ENCODE measurements at regions not wholly inside any gene's neighbourhood (a gene's known extent, or its start where the extent isn't known, plus 50 kb on each side); places are given as distances from the start of the nearest gene placed in this dataset.

DNA sequence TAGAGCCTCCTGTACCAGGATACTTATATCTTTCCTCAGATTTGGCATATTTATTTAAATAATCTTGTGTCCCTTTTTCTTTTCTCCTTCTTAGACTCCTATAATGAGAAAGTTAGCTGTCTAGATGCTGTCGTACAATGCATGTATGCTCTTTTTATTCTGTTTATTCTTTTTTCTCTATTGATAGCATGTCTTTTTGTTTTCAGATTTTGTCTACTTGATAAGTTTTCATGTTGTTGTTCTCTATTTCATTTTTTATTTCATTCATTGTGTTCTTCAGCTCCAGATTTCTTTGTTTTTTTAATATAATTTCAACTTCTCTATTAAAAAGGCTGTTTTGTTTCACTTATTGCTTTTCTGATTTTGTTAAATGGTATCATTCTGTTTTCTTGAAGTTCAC is 674.3 kb upstream of the POU3F3 start:
- Histone ChIP-seq H3K27ac (ENCODE audit: insufficient read depth in 1 of 2, low read depth in 1 of 2, low read length in 2 of 2, poor library complexity in 1 of 2, severe bottlenecking in 2 of 2) (no peak overlapping the region), H3K4me3 (ENCODE audit: control insufficient read depth in 1 of 7, extremely low read depth in 1 of 7, insufficient read depth in 4 of 7, low read depth in 2 of 7, low read length in 6 of 7) (no peak overlapping the region), H3K27me3 (replicated peaks in 2 of 5; ENCODE audit: control insufficient read depth in 4 of 5, insufficient read depth in 5 of 5, low read length in 4 of 5) (no peaks in the 10 kb centered on the region), H3K9me3 (ENCODE audit: control extremely low read depth in 1 of 5, control insufficient read depth in 4 of 5, insufficient read depth in 2 of 5, low read depth in 1 of 5, low read length in 4 of 5) (peaks cover 0 to 10% (median 5%) of the 10 kb centered on the region in 5 experiments), H3K36me3 (ENCODE audit: control insufficient read depth in 4 of 4, insufficient read depth in 4 of 4, low read length in 3 of 4) (no peaks in the 10 kb centered on the region), H3K4me1 (ENCODE audit: control extremely low read depth in 1 of 4, control insufficient read depth in 4 of 4, insufficient read depth in 4 of 4, low read length in 3 of 4) (no peaks in the 10 kb centered on the region)
- ChIA-PET CTCF (interaction anchor here (1.2 kb wide), 1 partner anchor 9 kb away, joined by 3 read pairs; no protein-coding TSS in a partner anchor), POLR2A (no interaction called here)
- DNase-seq, result no peak
- no CpG with 5 or more reads among the region's 1 CpG for WGBS (ENCODE audit: insufficient coverage)

DNA sequence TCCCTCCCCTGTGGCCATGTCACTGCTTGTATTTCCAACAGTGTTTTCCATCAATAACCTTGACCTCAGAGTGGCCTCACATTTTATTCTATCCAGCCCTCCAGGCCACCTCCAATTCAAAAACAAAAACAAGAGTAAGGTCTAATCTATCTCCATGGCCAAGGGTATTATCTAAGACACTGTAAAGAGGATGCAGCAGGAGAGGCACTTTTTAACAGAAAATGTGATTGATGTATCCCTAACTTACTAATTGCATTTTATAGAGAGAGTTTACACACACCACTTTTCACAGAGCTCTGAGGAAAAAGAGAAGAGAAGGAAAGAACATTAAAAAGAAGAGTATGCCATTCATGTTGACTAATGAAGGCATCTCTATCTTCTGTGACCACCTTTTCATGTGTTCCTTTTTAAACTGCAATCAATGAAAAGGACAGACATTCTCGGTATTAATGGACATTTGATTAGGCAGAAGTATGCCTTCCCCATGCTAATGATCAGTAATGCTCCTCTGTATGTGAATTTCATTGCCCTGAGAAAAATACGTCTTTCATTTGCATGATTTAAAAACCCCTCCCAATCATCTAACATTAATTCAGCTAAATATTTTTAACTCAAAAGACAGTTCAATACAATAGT is 653.3 kb upstream of the POU3F3 start:
- Histone ChIP-seq H3K9me3 (ENCODE audit: control extremely low read depth in 1 of 5, control insufficient read depth in 4 of 5, insufficient read depth in 2 of 5, low read depth in 1 of 5, low read length in 4 of 5) (no peaks in the 10 kb centered on the region), H3K36me3 (ENCODE audit: control insufficient read depth in 4 of 4, insufficient read depth in 4 of 4, low read length in 3 of 4) (no peaks in the 10 kb centered on the region), H3K4me3 (ENCODE audit: control insufficient read depth in 1 of 7, extremely low read depth in 1 of 7, insufficient read depth in 4 of 7, low read depth in 2 of 7, low read length in 6 of 7) (no peak overlapping the region), H3K4me1 (ENCODE audit: control extremely low read depth in 1 of 4, control insufficient read depth in 4 of 4, insufficient read depth in 4 of 4, low read length in 3 of 4) (no peaks in the 10 kb centered on the region), H3K27ac (ENCODE audit: insufficient read depth in 1 of 2, low read depth in 1 of 2, low read length in 2 of 2, poor library complexity in 1 of 2, severe bottlenecking in 2 of 2) (no peak overlapping the region), H3K27me3 (replicated peaks in 2 of 5; ENCODE audit: control insufficient read depth in 4 of 5, insufficient read depth in 5 of 5, low read length in 4 of 5) (no peaks in the 10 kb centered on the region)
- no peak for DNase-seq
- POLR2A ChIA-PET, result no interaction called here
- WGBS (ENCODE audit: insufficient coverage), result 92% methylated on average over 2 of the region's 2 CpGs
- CTCF ChIA-PET, result no interaction called here

- no peak overlapping the region for H3K27ac ChIP-seq (ENCODE audit: insufficient read depth in 1 of 2, low read depth in 1 of 2, low read length in 2 of 2, poor library complexity in 1 of 2, severe bottlenecking in 2 of 2)
- no peak overlapping the region for H3K4me3 ChIP-seq (ENCODE audit: control insufficient read depth in 1 of 7, extremely low read depth in 1 of 7, insufficient read depth in 4 of 7, low read depth in 2 of 7, low read length in 6 of 7)
- POLR2A ChIA-PET, result no interaction called here
- 80% methylated on average over 3 of the region's 8 CpGs for WGBS (ENCODE audit: insufficient coverage)
- H3K4me1 ChIP-seq (ENCODE audit: control extremely low read depth in 1 of 4, control insufficient read depth in 4 of 4, insufficient read depth in 4 of 4, low read length in 3 of 4), result no peaks in the 10 kb centered on the region
- no peaks in the 10 kb centered on the region for H3K27me3 ChIP-seq (replicated peaks in 2 of 5; ENCODE audit: control insufficient read depth in 4 of 5, insufficient read depth in 5 of 5, low read length in 4 of 5)
- no peaks in the 10 kb centered on the region for H3K9me3 ChIP-seq (ENCODE audit: control extremely low read depth in 1 of 5, control insufficient read depth in 4 of 5, insufficient read depth in 2 of 5, low read depth in 1 of 5, low read length in 4 of 5)
- DNase-seq, result no peak
- H3K36me3 ChIP-seq (ENCODE audit: control insufficient read depth in 4 of 4, insufficient read depth in 4 of 4, low read length in 3 of 4), result no peaks in the 10 kb centered on the region
- CTCF ChIA-PET, result no interaction called here
These were observed 640.2 kb upstream of the POU3F3 start for GRCh38 chr2:104213758-104214157.

GRCh38 chr2:104215269-104216161 is 638.4 kb upstream of the POU3F3 start:
- ChIA-PET CTCF (interaction anchor here (1.4 kb wide), 1 partner anchor 13 kb away, joined by 3 read pairs; no protein-coding TSS in a partner anchor), POLR2A (no interaction called here)
- Histone ChIP-seq H3K9me3 (ENCODE audit: control extremely low read depth in 1 of 5, control insufficient read depth in 4 of 5, insufficient read depth in 2 of 5, low read depth in 1 of 5, low read length in 4 of 5) (no peaks in the 10 kb centered on the region), H3K27me3 (replicated peaks in 2 of 5; ENCODE audit: control insufficient read depth in 4 of 5, insufficient read depth in 5 of 5, low read length in 4 of 5) (no peaks in the 10 kb centered on the region), H3K36me3 (ENCODE audit: control insufficient read depth in 4 of 4, insufficient read depth in 4 of 4, low read length in 3 of 4) (no peaks in the 10 kb centered on the region), H3K27ac (ENCODE audit: insufficient read depth in 1 of 2, low read depth in 1 of 2, low read length in 2 of 2, poor library complexity in 1 of 2, severe bottlenecking in 2 of 2) (no peak overlapping the region), H3K4me1 (ENCODE audit: control extremely low read depth in 1 of 4, control insufficient read depth in 4 of 4, insufficient read depth in 4 of 4, low read length in 3 of 4) (no peaks in the 10 kb centered on the region), H3K4me3 (ENCODE audit: control insufficient read depth in 1 of 7, extremely low read depth in 1 of 7, insufficient read depth in 4 of 7, low read depth in 2 of 7, low read length in 6 of 7) (no peak overlapping the region)
- 38% methylated on average over 10 of the region's 14 CpGs for WGBS (ENCODE audit: insufficient coverage)
- DNase-seq, result no peak

DNA sequence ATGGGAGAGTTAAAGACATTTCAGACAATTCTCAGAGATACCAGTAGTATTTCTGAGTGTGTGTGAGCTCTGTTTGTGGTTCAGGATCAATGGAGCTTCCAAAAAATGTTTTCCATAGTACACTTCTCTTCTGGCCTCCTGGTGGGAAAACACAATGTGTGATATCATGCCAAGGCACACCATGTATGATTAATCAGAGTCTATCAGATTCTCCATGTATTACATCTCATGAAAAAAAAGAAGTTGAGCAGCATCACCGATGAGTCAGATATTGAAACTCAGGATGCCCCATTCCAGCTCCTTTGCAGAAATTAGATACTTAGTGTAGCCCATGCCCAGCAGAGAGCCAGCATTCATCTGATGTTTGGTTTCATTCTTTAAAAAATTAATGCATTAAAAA is 620.3 kb upstream of the POU3F3 start:
- no peak overlapping the region for H3K4me3 ChIP-seq (ENCODE audit: control insufficient read depth in 1 of 7, extremely low read depth in 1 of 7, insufficient read depth in 4 of 7, low read depth in 2 of 7, low read length in 6 of 7)
- CTCF ChIA-PET, result no interaction called here
- H3K4me1 ChIP-seq (ENCODE audit: control extremely low read depth in 1 of 4, control insufficient read depth in 4 of 4, insufficient read depth in 4 of 4, low read length in 3 of 4), result no peaks in the 10 kb centered on the region
- POLR2A ChIA-PET, result no interaction called here
- no CpG with 5 or more reads among the region's 1 CpG for WGBS (ENCODE audit: insufficient coverage)
- H3K36me3 ChIP-seq (ENCODE audit: control insufficient read depth in 4 of 4, insufficient read depth in 4 of 4, low read length in 3 of 4), result no peaks in the 10 kb centered on the region
- DNase-seq, result no peak
- H3K27me3 ChIP-seq (replicated peaks in 2 of 5; ENCODE audit: control insufficient read depth in 4 of 5, insufficient read depth in 5 of 5, low read length in 4 of 5), result no peaks in the 10 kb centered on the region
- H3K27ac ChIP-seq (ENCODE audit: insufficient read depth in 1 of 2, low read depth in 1 of 2, low read length in 2 of 2, poor library complexity in 1 of 2, severe bottlenecking in 2 of 2), result no peak overlapping the region
- no peaks in the 10 kb centered on the region for H3K9me3 ChIP-seq (ENCODE audit: control extremely low read depth in 1 of 5, control insufficient read depth in 4 of 5, insufficient read depth in 2 of 5, low read depth in 1 of 5, low read length in 4 of 5)

DNA sequence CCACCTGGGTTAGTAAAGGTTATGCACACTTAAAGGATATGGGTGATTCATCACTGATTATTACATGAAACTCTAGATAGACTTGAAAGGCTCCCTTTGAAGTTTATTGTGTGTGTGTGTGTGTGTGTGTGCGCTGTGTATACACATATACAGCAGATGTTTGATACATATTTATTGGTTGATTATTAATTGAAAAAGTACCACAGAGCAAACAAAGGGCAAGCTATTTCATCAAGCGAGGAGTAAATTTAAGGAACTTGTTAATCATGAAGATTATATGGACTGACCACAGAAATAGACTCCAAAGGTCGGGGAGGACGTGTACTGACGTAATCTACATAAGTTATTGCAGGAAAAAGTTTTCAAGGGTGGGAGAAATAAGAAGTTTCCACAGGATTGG is 617.4 kb upstream of the POU3F3 start:
- H3K4me3 ChIP-seq (ENCODE audit: control insufficient read depth in 1 of 7, extremely low read depth in 1 of 7, insufficient read depth in 4 of 7, low read depth in 2 of 7, low read length in 6 of 7), result no peak overlapping the region
- H3K4me1 ChIP-seq (ENCODE audit: control extremely low read depth in 1 of 4, control insufficient read depth in 4 of 4, insufficient read depth in 4 of 4, low read length in 3 of 4), result no peaks in the 10 kb centered on the region
- H3K27me3 ChIP-seq (replicated peaks in 2 of 5; ENCODE audit: control insufficient read depth in 4 of 5, insufficient read depth in 5 of 5, low read length in 4 of 5), result no peaks in the 10 kb centered on the region
- no peak for DNase-seq
- H3K9me3 ChIP-seq (ENCODE audit: control extremely low read depth in 1 of 5, control insufficient read depth in 4 of 5, insufficient read depth in 2 of 5, low read depth in 1 of 5, low read length in 4 of 5), result peaks cover 0 to 4% (median 2%) of the 10 kb centered on the region in 5 experiments
- ChIA-PET POLR2A (no interaction called here), CTCF (no interaction called here)
- H3K27ac ChIP-seq (ENCODE audit: insufficient read depth in 1 of 2, low read depth in 1 of 2, low read length in 2 of 2, poor library complexity in 1 of 2, severe bottlenecking in 2 of 2), result no peak overlapping the region
- 100% methylated on average over 1 of the region's 5 CpGs for WGBS (ENCODE audit: insufficient coverage)
- H3K36me3 ChIP-seq (ENCODE audit: control insufficient read depth in 4 of 4, insufficient read depth in 4 of 4, low read length in 3 of 4), result no peaks in the 10 kb centered on the region

DNA sequence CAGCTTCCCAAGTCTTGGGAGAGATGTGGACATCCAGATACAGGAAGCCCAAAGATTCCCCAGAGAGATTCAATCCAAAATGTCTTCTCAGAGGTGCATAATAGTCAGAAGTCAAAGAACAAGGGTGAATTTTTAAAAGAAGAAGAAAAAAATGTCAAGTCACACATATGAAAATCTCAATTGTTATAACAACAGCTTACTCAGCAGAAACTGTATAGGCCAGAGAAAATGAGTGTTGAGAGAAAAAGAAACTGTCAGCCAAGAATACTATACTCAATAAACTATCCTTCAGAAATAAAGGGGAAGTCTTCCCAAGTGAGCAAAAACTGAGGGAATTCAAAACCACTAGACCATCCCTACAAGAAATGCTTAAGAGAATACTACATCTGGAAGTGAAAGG is 612.9 kb upstream of the POU3F3 start:
- ChIA-PET POLR2A (no interaction called here), CTCF (no interaction called here)
- H3K4me3 ChIP-seq (ENCODE audit: control insufficient read depth in 1 of 7, extremely low read depth in 1 of 7, insufficient read depth in 4 of 7, low read depth in 2 of 7, low read length in 6 of 7), result no peak overlapping the region
- no peak for DNase-seq
- H3K27ac ChIP-seq (ENCODE audit: insufficient read depth in 1 of 2, low read depth in 1 of 2, low read length in 2 of 2, poor library complexity in 1 of 2, severe bottlenecking in 2 of 2), result no peak overlapping the region
- H3K27me3 ChIP-seq (replicated peaks in 2 of 5; ENCODE audit: control insufficient read depth in 4 of 5, insufficient read depth in 5 of 5, low read length in 4 of 5), result no peaks in the 10 kb centered on the region
- peaks cover 0 to 4% (median 2%) of the 10 kb centered on the region in 5 experiments for H3K9me3 ChIP-seq (ENCODE audit: control extremely low read depth in 1 of 5, control insufficient read depth in 4 of 5, insufficient read depth in 2 of 5, low read depth in 1 of 5, low read length in 4 of 5)
- no peaks in the 10 kb centered on the region for H3K4me1 ChIP-seq (ENCODE audit: control extremely low read depth in 1 of 4, control insufficient read depth in 4 of 4, insufficient read depth in 4 of 4, low read length in 3 of 4)
- H3K36me3 ChIP-seq (ENCODE audit: control insufficient read depth in 4 of 4, insufficient read depth in 4 of 4, low read length in 3 of 4), result no peaks in the 10 kb centered on the region

Measured in common myeloid progenitor, CD34-positive (primary cell).